A673 (cell line): ENCODE measurements at regions not wholly inside any gene's neighbourhood (a gene's known extent, or its start where the extent isn't known, plus 50 kb on each side); places are given as distances from the start of the nearest gene placed in this dataset.

Source experiments
- BruUV-seq: library from RNA; stranded (reverse); fragments of 400-500 nt; replicated peaks from 2 replicates; lab custom pipeline; 2021; lab: Mats Ljungman, UMichigan
- CTCF ChIA-PET: fragments of 300-600 bp; sonication (Branson Sonifier 250); formaldehyde crosslinking; loops from one replicate; lab custom pipeline; 2022; ENCODE audit warnings: antibody characterized with exemption; lab: Charles Lee
- POLR2A ChIA-PET: fragments of 300-600 bp; sonication (Branson Sonifier 250); formaldehyde crosslinking; loops from one replicate; lab custom pipeline; 2022; ENCODE audit warnings: antibody characterized with exemption; ENCODE audit not compliant: low non-redundant PET; lab: Charles Lee
- DNase-seq: peaks from one replicate; pipeline ENCODE4 v3.0.0-alpha.2; 2015; ENCODE audit warnings: low spot score
- H3K27ac ChIP-seq: fragments of 200-600 bp; sonication (generic); 2 replicates; pipeline ENCODE4 v1.5.1; 2016; ENCODE audit warnings: mixed run types, low read depth, mild to moderate bottlenecking, mixed read lengths, antibody characterized with exemption, low read length; ENCODE audit not compliant: poor library complexity, severe bottlenecking
- H3K27me3 ChIP-seq: fragments of 200-600 bp; sonication (generic); replicated peaks from 2 replicates; pipeline ENCODE4 v1.6.1; 2017; ENCODE audit warnings: mixed run types, low read depth, mild to moderate bottlenecking, mixed read lengths, antibody characterized with exemption, low read length; ENCODE audit not compliant: insufficient read depth, poor library complexity
- H3K36me3 ChIP-seq: fragments of 200-600 bp; sonication (generic); 2 replicates; pipeline ENCODE4 v1.6.1; 2016; ENCODE audit warnings: mixed run types, mild to moderate bottlenecking, mixed read lengths, antibody characterized with exemption, low read length; ENCODE audit not compliant: insufficient read depth, poor library complexity, severe bottlenecking
- H3K4me1 ChIP-seq: fragments of 200-600 bp; sonication (generic); 2 replicates; pipeline ENCODE4 v1.6.1; 2017; ENCODE audit warnings: mixed run types, mild to moderate bottlenecking, mixed read lengths, antibody characterized with exemption, low read length; ENCODE audit not compliant: insufficient read depth, poor library complexity, severe bottlenecking
- H3K4me3 ChIP-seq: fragments of 200-600 bp; sonication (generic); 2 replicates; pipeline ENCODE4 v1.5.1; 2016; ENCODE audit warnings: low read depth, mixed run types, mild to moderate bottlenecking, mixed read lengths, low read length; ENCODE audit not compliant: poor library complexity, severe bottlenecking
- H3K9me3 ChIP-seq: fragments of 200-600 bp; sonication (generic); 2 replicates; pipeline ENCODE4 v1.6.1; 2016; ENCODE audit warnings: mixed run types, low read depth, mild to moderate bottlenecking, mixed read lengths, antibody characterized with exemption, low read length; ENCODE audit not compliant: poor library complexity, severe bottlenecking
- CTCF ChIP-seq: fragments of 300-800, 200-600 bp; sonication (generic); conservative IDR thresholded peaks from 2 replicates; pipeline ENCODE4 v1.5.1; 2017; ENCODE audit warnings: low read depth, mild to moderate bottlenecking, antibody characterized with exemption, low read length, moderate library complexity, mixed read lengths
- EZH2 ChIP-seq: fragments of 200-600 bp; sonication (generic); IDR thresholded peaks from 2 replicates; pipeline ENCODE4 v1.6.1; 2017; ENCODE audit warnings: borderline replicate concordance, low read depth, mild to moderate bottlenecking, mixed read lengths, antibody characterized with exemption, low read length; ENCODE audit not compliant: poor library complexity, severe bottlenecking
- intact Hi-C: fragments of 100-400 bp; cut with micrococcal nuclease; formaldehyde crosslinking; loops from one replicate; pipeline ENCODE4 v1.10.0; 2022; ENCODE audit not compliant: unreplicated experiment

GRCh38 chr5:2193142-2193541, 310.4 kb upstream of the IRX4 start:
- POLR2A ChIA-PET: no interaction called here
- no peak for DNase-seq
- Histone ChIP-seq H3K36me3 (no peaks in the 10 kb centered on the region), H3K27me3 (peaks cover 12% of the 10 kb centered on the region), H3K4me3 (no peak overlapping the region), H3K27ac (no peak overlapping the region), H3K4me1 (no peaks in the 10 kb centered on the region), H3K9me3 (no peaks in the 10 kb centered on the region)
- intact Hi-C loops: no loop called here
- CTCF ChIA-PET: no interaction called here
- TF ChIP-seq CTCF (no peak), EZH2 (no peak)
- BruUV-seq: no TSS peak

GRCh38 chr5:2192496-2192895, 309.8 kb upstream of the IRX4 start:
- ChIA-PET POLR2A (no interaction called here), CTCF (no interaction called here)
- Histone ChIP-seq H3K4me1 (no peaks in the 10 kb centered on the region), H3K9me3 (no peaks in the 10 kb centered on the region), H3K27ac (no peak overlapping the region), H3K4me3 (no peak overlapping the region), H3K27me3 (peaks cover 12% of the 10 kb centered on the region), H3K36me3 (no peaks in the 10 kb centered on the region)
- TF ChIP-seq EZH2: no peak
- no peak for TF ChIP-seq CTCF
- BruUV-seq: no TSS peak
- intact Hi-C loops: no loop called here
- DNase-seq: no peak

- no TSS peak for BruUV-seq
- H3K4me3 ChIP-seq: no peak overlapping the region
- ChIA-PET CTCF (no interaction called here), POLR2A (no interaction called here)
- peaks cover 12% of the 10 kb centered on the region for H3K27me3 ChIP-seq
- no peak overlapping the region for H3K27ac ChIP-seq
- H3K9me3 ChIP-seq: no peaks in the 10 kb centered on the region
- intact Hi-C loops: no loop called here
- no peak for TF ChIP-seq CTCF
- TF ChIP-seq EZH2: no peak
- DNase-seq: no peak
- no peaks in the 10 kb centered on the region for H3K36me3 ChIP-seq
- no peaks in the 10 kb centered on the region for H3K4me1 ChIP-seq
Measured at GRCh38 chr5:2191972-2192371, 309.2 kb upstream of the IRX4 start.
